ENCODE measurements at regions not wholly inside any gene's neighbourhood (a gene's known extent, or its start where the extent isn't known, plus 50 kb on each side); places are given as distances from the start of the nearest gene placed in this dataset.
"Not testable (repeated sequence)": the region's sequence is repeated elsewhere in the genome, so short reads cannot be mapped to it uniquely, and the experiment has no call there.

GRCh38 chr17:64800987-64801386 lies 118.3 kb downstream of the LRRC37A3 start:
- not testable (repeated sequence) for DNase-seq

DNA sequence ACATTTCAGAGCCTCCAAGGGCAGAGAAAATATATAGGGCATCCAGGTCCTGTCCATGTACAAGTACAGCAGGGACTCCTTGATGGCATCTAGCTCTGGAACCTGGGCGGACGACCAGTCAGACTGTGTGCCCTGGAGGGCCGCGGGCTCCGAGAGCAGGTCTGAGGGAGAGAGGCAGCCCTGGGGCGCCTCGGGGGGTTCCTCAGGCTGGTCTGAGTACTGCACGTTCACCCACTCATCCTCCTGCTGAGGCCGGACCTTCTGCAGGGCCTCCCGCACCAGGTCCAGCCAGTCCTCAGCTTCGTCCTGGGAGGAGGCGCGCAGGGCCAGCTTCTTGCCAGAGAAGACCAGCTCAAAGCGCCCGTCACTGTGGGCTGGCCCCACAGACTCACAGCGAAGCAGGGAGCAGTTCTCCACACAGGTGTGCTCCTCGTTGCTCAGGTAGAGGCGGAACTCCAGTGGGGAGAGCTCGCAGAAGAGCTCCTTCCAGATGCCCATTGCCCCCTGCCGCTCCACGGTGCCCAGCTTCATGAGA lies 118.8 kb downstream of the LRRC37A3 start:
- not testable (repeated sequence) for DNase-seq

DNA sequence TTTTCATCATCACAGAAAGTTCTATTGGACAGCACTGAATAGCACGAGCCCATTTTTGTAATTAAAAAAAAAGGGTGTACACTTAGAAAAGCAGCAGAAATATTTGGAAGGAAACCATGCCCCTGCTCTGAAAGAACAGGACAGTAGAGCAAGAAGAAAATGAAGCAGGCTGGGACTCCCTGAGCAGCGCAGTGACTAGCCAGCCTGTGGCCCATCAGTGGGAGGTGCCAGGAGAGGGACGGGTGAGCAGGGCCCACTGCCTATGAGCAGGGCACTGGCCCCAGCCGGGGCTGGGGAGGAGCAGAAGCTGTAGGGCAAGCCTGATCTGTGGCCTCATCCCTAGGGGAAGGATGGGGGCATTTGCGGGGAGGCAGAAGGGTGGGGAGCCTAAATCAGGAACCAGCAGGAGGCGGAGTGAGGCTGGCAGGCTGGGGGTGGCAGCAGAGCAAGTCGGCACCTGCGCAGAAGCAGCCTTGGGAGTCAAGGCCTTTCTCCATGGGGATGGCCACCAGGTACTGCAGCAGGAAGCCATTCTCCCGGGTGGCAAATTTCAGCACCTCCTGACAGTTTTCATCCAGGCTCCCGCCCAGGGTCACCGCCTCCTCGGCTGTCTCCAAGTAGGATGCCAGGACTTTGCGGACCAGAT lies 119.6 kb downstream of the LRRC37A3 start:
- DNase-seq, result not testable (repeated sequence)

- DNase-seq, result not testable (repeated sequence)
These were observed 120.3 kb downstream of the LRRC37A3 start for GRCh38 chr17:64798961-64799360.

DNA sequence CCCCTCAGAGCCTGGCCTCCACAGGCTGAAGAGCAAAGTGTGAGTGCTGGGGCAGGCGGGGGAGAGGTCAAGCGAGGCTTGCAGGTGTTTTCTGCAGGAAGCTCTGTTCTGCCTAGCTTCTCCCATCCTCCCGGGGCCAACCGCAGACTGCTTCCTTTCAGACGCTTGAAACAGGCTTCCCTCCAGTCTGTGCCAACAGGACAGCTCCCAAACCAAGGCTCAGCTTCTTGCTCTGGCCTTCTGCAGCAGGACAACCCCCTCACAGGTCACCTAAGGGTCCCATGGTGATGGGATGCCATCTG lies 120.8 kb downstream of the LRRC37A3 start:
- DNase-seq, result not testable (repeated sequence)

GRCh38 chr17:64797746-64798488 lies 121.4 kb downstream of the LRRC37A3 start:
- not testable (repeated sequence) for DNase-seq

DNA sequence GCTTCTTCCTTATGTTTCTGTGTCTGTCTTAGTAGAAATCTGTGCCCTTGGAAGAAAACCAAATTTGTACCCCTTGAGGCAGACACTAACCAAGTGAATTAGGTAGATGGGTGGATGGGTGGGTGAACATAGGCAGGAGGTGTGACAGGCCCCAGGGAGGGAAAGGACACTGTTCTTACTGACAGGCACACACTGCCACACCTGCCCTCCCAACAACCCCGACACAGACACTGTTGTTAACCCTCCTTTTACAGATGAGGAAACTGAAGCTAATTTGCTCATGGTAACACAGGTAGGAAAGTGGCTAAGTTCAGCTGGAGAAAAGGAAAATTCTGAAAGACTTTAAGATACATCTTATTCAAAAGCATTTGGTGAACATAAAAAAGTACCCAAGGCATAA lies 123.9 kb downstream of the LRRC37A3 start:
- DNase-seq, result not testable (repeated sequence)

GRCh38 chr17:64794548-64795274 lies 124.6 kb downstream of the LRRC37A3 start:
- DNase-seq, result not testable (repeated sequence)

DNA sequence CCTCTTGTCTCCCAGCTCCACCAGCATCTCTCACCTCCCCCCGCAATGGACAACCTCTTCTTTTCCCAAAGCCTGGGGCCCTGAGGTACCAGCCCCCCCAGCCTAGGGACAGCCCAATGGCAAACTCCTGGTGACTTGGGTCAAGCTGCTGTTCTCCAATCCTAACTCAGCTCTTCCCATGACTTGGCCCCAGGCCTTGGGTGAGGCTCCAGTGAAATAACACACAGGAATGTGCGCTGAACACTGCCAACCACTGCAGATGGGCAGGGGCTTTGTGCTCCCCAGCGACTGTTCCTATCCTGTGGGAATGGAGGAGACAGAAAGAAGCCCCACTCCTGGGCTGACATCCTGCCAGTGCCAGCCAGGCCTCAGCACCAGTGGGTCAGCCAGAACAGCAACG lies 125.2 kb downstream of the LRRC37A3 start:
- not testable (repeated sequence) for DNase-seq

- peak; percentile 68 to 85 for DNase-seq
These were observed 126.3 kb downstream of the LRRC37A3 start for GRCh38 chr17:64792793-64793575.

- not testable (repeated sequence) for DNase-seq
These were observed 127.0 kb downstream of the LRRC37A3 start for GRCh38 chr17:64792276-64792675.

DNA sequence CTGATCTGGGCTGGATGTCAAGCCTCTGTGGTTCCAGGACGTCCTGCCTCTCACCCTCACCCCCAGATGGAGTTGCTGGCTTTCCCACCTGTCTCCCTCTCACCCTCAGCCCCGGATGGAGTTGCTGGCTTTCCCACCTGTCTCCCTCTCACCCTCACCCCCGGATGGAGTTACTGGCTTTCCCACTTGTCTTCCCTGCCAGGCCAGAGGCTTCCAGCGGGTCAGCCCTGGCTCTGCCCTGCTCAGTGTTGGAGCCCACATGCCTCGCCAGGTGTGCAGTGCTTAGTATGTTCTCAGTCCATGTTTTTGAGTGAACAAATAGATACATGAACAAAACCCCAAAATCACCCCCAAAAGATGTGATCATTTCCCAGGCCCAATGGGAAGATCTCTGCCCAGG lies 127.6 kb downstream of the LRRC37A3 start:
- DNase-seq, result not testable (repeated sequence)

- DNase-seq, result not testable (repeated sequence)
These were observed 128.1 kb downstream of the LRRC37A3 start for GRCh38 chr17:64791226-64791625.

DNA sequence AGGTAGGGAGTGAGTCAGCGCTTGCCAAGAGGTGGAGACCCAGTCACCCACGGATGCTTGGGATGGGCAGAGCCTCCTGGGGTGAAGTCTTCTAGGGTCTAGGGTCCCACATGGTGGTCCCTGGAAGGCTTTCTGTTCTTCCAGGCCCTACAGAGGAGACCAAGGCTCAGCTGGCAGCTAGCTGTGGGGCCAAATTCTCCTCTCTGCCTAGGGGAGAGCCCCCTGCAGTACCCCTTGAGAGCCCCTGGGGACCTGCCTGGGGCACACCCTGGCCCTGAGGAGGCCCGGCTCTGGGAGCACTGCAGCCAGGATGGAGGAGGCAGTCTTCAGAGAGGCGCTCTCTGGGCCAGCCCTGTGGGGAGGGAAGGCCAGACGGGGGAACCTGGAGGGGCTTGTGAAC lies 128.6 kb upstream of the SMURF2 start:
- DNase-seq, result not testable (repeated sequence)

DNA sequence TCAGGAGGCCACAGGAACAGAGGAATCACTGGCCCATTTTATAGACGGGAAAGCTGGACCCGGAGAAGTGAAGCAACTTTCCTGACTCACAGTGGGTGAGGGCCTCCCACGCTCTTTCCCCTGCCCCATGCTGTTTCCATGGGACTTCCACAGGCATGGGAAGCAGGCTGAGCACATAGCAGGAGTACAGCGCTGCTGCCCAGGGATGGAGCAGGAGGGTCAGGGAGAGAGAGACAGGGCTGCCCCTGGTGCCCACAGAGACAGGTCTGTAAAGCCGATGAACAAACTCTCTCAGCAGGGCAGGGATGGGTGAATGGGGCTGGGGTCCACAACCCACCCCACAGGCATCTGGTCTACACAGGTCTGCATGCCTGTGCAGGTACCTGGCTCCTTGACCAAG lies 128.1 kb upstream of the SMURF2 start:
- not testable (repeated sequence) for DNase-seq

- not testable (repeated sequence) for DNase-seq
These were observed 126.9 kb upstream of the SMURF2 start for GRCh38 chr17:64789061-64789445.

DNA sequence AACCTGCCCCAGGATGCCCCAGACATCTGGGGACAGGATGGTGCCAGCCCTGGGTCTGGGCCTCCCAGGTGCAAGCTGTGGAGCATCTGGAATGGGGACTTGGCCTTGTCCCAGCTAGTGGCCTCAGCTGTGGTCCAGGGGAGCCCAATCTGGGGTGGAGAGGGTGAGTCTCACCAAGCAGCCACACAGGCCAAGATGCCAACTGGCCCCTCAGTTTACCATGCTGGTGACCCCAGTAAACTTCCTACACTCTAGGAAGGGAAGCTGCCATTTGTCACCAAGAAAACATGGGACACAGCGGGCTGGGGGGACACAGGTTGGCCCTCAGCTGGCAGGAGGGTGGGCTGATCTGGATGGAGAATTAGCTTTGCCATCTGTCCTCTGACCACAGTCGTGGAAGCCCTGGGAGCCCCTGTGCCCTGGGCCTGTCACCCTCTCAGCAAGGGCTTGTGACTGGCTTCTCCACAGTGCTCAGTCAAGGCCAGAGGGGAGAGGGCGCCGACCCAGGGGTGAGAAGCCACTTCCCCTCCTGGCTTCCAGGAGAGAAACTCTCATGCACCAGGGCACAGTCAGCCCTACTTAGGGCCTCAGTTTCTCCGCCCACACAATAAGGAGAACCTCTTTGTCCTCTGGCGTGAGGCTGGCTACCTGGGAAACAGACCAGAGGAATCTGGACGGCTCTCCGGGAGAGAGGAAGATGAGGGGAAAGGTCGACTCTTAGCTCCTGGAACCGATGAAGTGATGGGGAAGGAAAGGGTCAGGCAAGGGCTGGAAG lies 126.4 kb upstream of the SMURF2 start:
- DNase-seq, result no peak

GRCh38 chr17:64787921-64788271 lies 125.8 kb upstream of the SMURF2 start:
- no peak for DNase-seq

DNA sequence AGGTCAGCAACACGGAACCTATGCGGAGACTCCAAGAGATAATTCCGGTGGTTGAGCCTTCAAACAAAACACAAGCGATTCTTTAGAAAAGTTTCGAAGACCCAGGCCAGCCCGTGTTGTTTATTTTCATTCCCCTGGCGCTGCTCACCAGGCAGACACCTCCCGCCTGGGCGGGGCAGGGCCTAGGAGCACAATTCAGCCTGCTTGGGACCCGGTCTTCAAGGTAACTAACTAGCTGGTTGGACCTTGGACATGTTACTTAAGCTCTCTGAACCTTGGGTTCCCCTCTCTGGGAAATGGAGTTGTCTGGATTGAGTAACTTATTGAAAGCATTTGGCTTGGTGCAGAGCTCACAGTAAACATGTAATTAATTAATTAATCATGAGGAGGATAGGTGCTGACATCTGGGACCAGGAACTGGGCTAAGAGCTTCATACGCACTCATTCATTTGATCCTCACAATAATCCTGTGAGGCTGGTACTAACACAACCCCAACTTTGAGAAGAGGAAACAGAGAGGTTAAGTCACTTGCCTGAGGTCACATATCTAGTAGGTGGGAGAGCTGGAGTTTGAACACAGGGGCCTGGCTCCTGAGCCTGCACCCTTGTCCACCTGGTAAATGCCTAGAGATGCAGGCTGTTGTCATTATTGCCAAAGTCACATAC lies 125.3 kb upstream of the SMURF2 start:
- no peak for DNase-seq

DNA sequence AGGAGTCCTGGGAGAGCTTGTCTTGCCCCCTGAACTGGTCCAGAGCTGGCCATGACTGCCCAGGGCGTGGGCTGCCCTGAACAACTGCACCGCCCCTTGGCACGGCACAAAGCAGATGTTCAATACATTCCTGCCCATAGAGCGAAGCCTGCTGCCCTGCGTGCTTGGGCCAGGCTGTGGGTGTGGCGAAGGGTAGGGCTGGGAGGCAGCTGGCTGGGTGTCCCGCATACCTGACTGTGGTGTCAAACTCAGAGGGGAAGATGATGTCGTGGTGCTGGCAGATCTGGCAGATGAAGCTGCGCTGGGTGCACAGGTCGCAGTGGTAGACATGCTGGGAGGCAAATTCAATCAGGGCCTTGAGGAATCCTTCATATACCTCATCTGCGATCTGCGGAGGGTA lies 124.2 kb upstream of the SMURF2 start:
- no peak for DNase-seq

- DNase-seq, result no peak
These were observed 122.9 kb upstream of the SMURF2 start for GRCh38 chr17:64785011-64785421.
